H9 (cell line): ENCODE measurements at regions not wholly inside any gene's neighbourhood (a gene's known extent, or its start where the extent isn't known, plus 50 kb on each side); places are given as distances from the start of the nearest gene placed in this dataset.

ENCODE experiments used
- DNase-seq: peaks from one replicate; pipeline ENCODE4 v3.0.0-alpha.2; 2017
- H2AFZ ChIP-seq: one replicate; pipeline ENCODE4 v1.6.1; 2013; ENCODE audit warnings: mild to moderate bottlenecking, low read length, control low read depth, moderate library complexity
- H2AK5ac ChIP-seq: 2 replicates; pipeline ENCODE4 v1.6.1; 2013; ENCODE audit warnings: low read length, control low read depth, mixed read lengths; ENCODE audit not compliant: insufficient read length
- H2BK120ac ChIP-seq: one replicate; pipeline ENCODE4 v1.6.1; 2013; ENCODE audit warnings: low read depth, mild to moderate bottlenecking, low read length, control low read depth, inconsistent platforms; ENCODE audit not compliant: poor library complexity, severe bottlenecking
- H2BK12ac ChIP-seq: 2 replicates; pipeline ENCODE4 v1.6.1; 2013; ENCODE audit warnings: low read length, control low read depth, mixed read lengths, low read depth; ENCODE audit not compliant: insufficient read length
- H2BK15ac ChIP-seq: 2 replicates; pipeline ENCODE4 v1.6.1; 2013; ENCODE audit warnings: low read depth, low read length, control low read depth
- H2BK20ac ChIP-seq: one replicate; pipeline ENCODE4 v1.6.1; 2013; ENCODE audit warnings: low read depth, mild to moderate bottlenecking, low read length, control low read depth, inconsistent platforms; ENCODE audit not compliant: poor library complexity, severe bottlenecking
- H2BK5ac ChIP-seq: 2 replicates; pipeline ENCODE4 v1.6.1; 2013; ENCODE audit warnings: low read length, control low read depth, mixed read lengths; ENCODE audit not compliant: insufficient read length
- H3K14ac ChIP-seq: 2 replicates; pipeline ENCODE4 v1.6.1; 2013; ENCODE audit warnings: low read length, control low read depth; ENCODE audit not compliant: insufficient read depth
- H3K18ac ChIP-seq: 2 replicates; pipeline ENCODE4 v1.6.1; 2013; ENCODE audit warnings: low read depth, mild to moderate bottlenecking, mixed read lengths, low read length, control low read depth; ENCODE audit not compliant: insufficient read length
- H3K23ac ChIP-seq: 2 replicates; pipeline ENCODE4 v1.6.1; 2013; ENCODE audit warnings: low read length, control low read depth, mixed read lengths, low read depth; ENCODE audit not compliant: insufficient read length
- H3K23me2 ChIP-seq: 2 replicates; pipeline ENCODE4 v1.6.1; 2013; ENCODE audit warnings: low read depth, mild to moderate bottlenecking, mixed read lengths, low read length, control low read depth; ENCODE audit not compliant: insufficient read length, poor library complexity, severe bottlenecking
- H3K27ac ChIP-seq: 2 replicates; pipeline ENCODE4 v1.5.1; 2013; ENCODE audit warnings: low read length, control low read depth, mixed read lengths, low read depth; ENCODE audit not compliant: insufficient read length
- H3K27me3 ChIP-seq: 2 replicates; pipeline ENCODE4 v1.6.1; 2013; ENCODE audit warnings: low read length, control low read depth, inconsistent platforms; ENCODE audit not compliant: insufficient read depth
- H3K4ac ChIP-seq: 2 replicates; pipeline ENCODE4 v1.6.1; 2013; ENCODE audit warnings: low read depth, mild to moderate bottlenecking, control low read depth, inconsistent platforms, low read length, moderate library complexity
- H3K4me1 ChIP-seq: 2 replicates; pipeline ENCODE4 v1.6.1; 2013; ENCODE audit warnings: low read length, control low read depth, inconsistent platforms; ENCODE audit not compliant: insufficient read depth
- H3K4me2 ChIP-seq: 2 replicates; pipeline ENCODE4 v1.6.1; 2013; ENCODE audit warnings: low read length, control low read depth, mixed read lengths; ENCODE audit not compliant: insufficient read length, insufficient read depth
- H3K56ac ChIP-seq: 2 replicates; pipeline ENCODE4 v1.6.1; 2013; ENCODE audit warnings: low read depth, mild to moderate bottlenecking, mixed read lengths, low read length, control low read depth; ENCODE audit not compliant: insufficient read length
- H3K79me1 ChIP-seq: 2 replicates; pipeline ENCODE4 v1.6.1; 2013; ENCODE audit warnings: low read depth, mild to moderate bottlenecking, moderate library complexity, low read length, control low read depth, inconsistent platforms; ENCODE audit not compliant: insufficient read depth, poor library complexity, severe bottlenecking
- H3K79me2 ChIP-seq: 2 replicates; pipeline ENCODE4 v1.6.1; 2013; ENCODE audit warnings: low read length, control low read depth, inconsistent platforms; ENCODE audit not compliant: insufficient read depth
- H3K9ac ChIP-seq: 2 replicates; pipeline ENCODE4 v1.6.1; 2013; ENCODE audit warnings: low read length, control low read depth, mixed read lengths; ENCODE audit not compliant: insufficient read length; ENCODE audit errors: extremely low read depth
- H3K9me3 ChIP-seq: one replicate; pipeline ENCODE4 v1.6.1; 2013; ENCODE audit warnings: low read depth, low read length, inconsistent platforms; ENCODE audit not compliant: control insufficient read depth
- H3T11ph ChIP-seq: one replicate; pipeline ENCODE4 v1.6.1; 2013; ENCODE audit warnings: mild to moderate bottlenecking, low read length, control low read depth, inconsistent platforms
- H4K20me1 ChIP-seq: one replicate; pipeline ENCODE4 v1.6.1; 2013; ENCODE audit not compliant: control insufficient read depth, insufficient read length, insufficient read depth
- H4K5ac ChIP-seq: 2 replicates; pipeline ENCODE4 v1.6.1; 2013; ENCODE audit warnings: low read depth, mild to moderate bottlenecking, mixed read lengths, low read length, control low read depth; ENCODE audit not compliant: insufficient read length
- H4K8ac ChIP-seq: replicated peaks from 2 replicates; pipeline ENCODE4 v1.6.1; 2013; ENCODE audit warnings: low read length, control low read depth, mixed read lengths, low read depth; ENCODE audit not compliant: insufficient read length
- H4K91ac ChIP-seq: 2 replicates; pipeline ENCODE4 v1.6.1; 2013; ENCODE audit warnings: low read depth, mild to moderate bottlenecking, moderate library complexity, mixed read lengths, low read length, control low read depth; ENCODE audit not compliant: insufficient read length
- H3K27ac Mint-ChIP-seq, 3 experiments: 2 replicates in 2 of 3; 3 replicates in 1 of 3; pipeline ENCODE4 v1.8.0; 2020 to 2021; ENCODE audit warnings: mixed read lengths in 3 of 3, mild to moderate bottlenecking in 1 of 3, moderate library complexity in 1 of 3
- H3K27me3 Mint-ChIP-seq: 2 replicates; pipeline ENCODE4 v1.8.0; 2021; ENCODE audit warnings: low read depth, mild to moderate bottlenecking, moderate library complexity, mixed read lengths
- H3K36me3 Mint-ChIP-seq, 3 experiments: 2 replicates in 2 of 3; 3 replicates in 1 of 3; pipeline ENCODE4 v1.8.0; 2020 to 2021; ENCODE audit warnings: low read depth in 3 of 3, mixed read lengths in 3 of 3; ENCODE audit not compliant: insufficient read depth in 1 of 3
- H3K4me1 Mint-ChIP-seq, 2 experiments: 2 replicates each; pipeline ENCODE4 v1.8.0; 2020; ENCODE audit warnings: mixed read lengths in 2 of 2
- H3K4me3 Mint-ChIP-seq, 2 experiments: 2 replicates in 1 of 2; 3 replicates in 1 of 2; pipeline ENCODE4 v1.8.0; 2020 to 2021; ENCODE audit warnings: mild to moderate bottlenecking in 2 of 2, mixed read lengths in 2 of 2, moderate library complexity in 1 of 2
- H3K9me3 Mint-ChIP-seq, 2 experiments: 2 replicates in 1 of 2; 3 replicates in 1 of 2; pipeline ENCODE4 v1.8.0; 2020; ENCODE audit warnings: mild to moderate bottlenecking in 2 of 2, mixed read lengths in 2 of 2, moderate library complexity in 1 of 2
- CTCF ChIP-seq: fragments of 200-600 bp; sonication (generic); conservative IDR thresholded peaks from 3 replicates; pipeline ENCODE4 v1.8.0; 2021; ENCODE audit warnings: antibody characterized with exemption, mild to moderate bottlenecking
- WGBS: extraction: QIAGEN DNeasy Blood & Tissue Kit; methylation state at CpG from one replicate; pipeline ENCODE4 v1.1.7; 2013; ENCODE audit warnings: missing lambda C conversion rate, low lambda C conversion rate, mixed read lengths; ENCODE audit not compliant: insufficient read length; ENCODE audit errors: extremely low coverage; 5-methylcytosine and 5-hydroxymethylcytosine counted together

- WGBS = no CpG with 5 or more reads among the region's 3 CpGs
- Mint-ChIP-seq H3K36me3 (peaks cover 0 to 4% (median 0%) of the 10 kb centered on the region in 3 experiments; a peak in 2 of 7 replicates), H3K27ac (no peak overlapping the region; a peak in 1 of 7 replicates), H3K4me3 (no peak overlapping the region), H3K27me3 (no peaks in the 10 kb centered on the region), H3K9me3 (0 out of 5 replicates have a peak, but pooled peaks cover 0 to 2% of the 10 kb centered on the region in 2 experiments), H3K4me1 (no peaks in the 10 kb centered on the region)
- Histone ChIP-seq H3K79me1 (no peaks in the 10 kb centered on the region), H3K9ac (no peak overlapping the region), H4K20me1 (no peaks in the 10 kb centered on the region), H3K18ac (no peak overlapping the region), H4K8ac (no peak overlapping the region), H3K14ac (no peak overlapping the region), H3K79me2 (no peaks in the 10 kb centered on the region), H3K4ac (no peak overlapping the region), H2BK5ac (no peak overlapping the region), H2BK120ac (no peak overlapping the region), H3K23ac (no peak overlapping the region), H3K27me3 (no peaks in the 10 kb centered on the region), H2BK20ac (no peak overlapping the region), H3K56ac (no peak overlapping the region), H3K27ac (no peak overlapping the region), H2BK15ac (no peak overlapping the region), H2BK12ac (no peak overlapping the region), H3K23me2 (no peaks in the 10 kb centered on the region), H3T11ph (no peak overlapping the region), H2AFZ (no peak overlapping the region), H3K4me1 (no peaks in the 10 kb centered on the region), H3K9me3 (no peaks in the 10 kb centered on the region), H4K5ac (no peak overlapping the region), H4K91ac (no peak overlapping the region), H2AK5ac (no peak overlapping the region), H3K4me2 (no peak overlapping the region)
- TF ChIP-seq CTCF = no peak
- no peak for DNase-seq
Measured at GRCh38 chr5:17037751-17038150, 101.7 kb upstream of the MYO10 start.
